Esophagus squamous epithelium (tissue), 5 donors: ENCODE measurements at regions not wholly inside any gene's neighbourhood (a gene's known extent, or its start where the extent isn't known, plus 50 kb on each side); places are given as distances from the start of the nearest gene placed in this dataset.

Experiments used
- DNase-seq: peaks from one replicate; lab custom pipeline; 2025; lab: John Stamatoyannopoulos, UW
- H3K27ac ChIP-seq, 4 donors: fragments of 200-600 bp; sonication (generic); one replicate each; pipeline ENCODE4 v1.5.1; 2016 to 2019; ENCODE audit warnings: mild to moderate bottlenecking in 1 of 4
- H3K27me3 ChIP-seq, 4 donors: fragments of 200-600 bp; sonication (generic); 1 replicate in 3 of 4; 2 replicates in 1 of 4; pipeline versions ENCODE4 v1.5.1 to v1.6.0; 2017 to 2021; ENCODE audit warnings: antibody characterized with exemption in 1 of 4
- H3K36me3 ChIP-seq, 3 donors: fragments of 200-600 bp; sonication (generic); one replicate each; pipeline ENCODE4 v1.5.1; 2016 to 2019
- H3K4me1 ChIP-seq, 3 donors: fragments of 200-600 bp; sonication (generic); one replicate each; pipeline ENCODE4 v1.5.1; 2017 to 2019
- H3K4me3 ChIP-seq, 4 donors: fragments of 200-600 bp; sonication (generic); 1 replicate in 3 of 4; 2 replicates in 1 of 4; pipeline ENCODE4 v1.5.1; 2016 to 2019; ENCODE audit warnings: mild to moderate bottlenecking in 2 of 4, moderate library complexity in 1 of 4
- H3K9me3 ChIP-seq, 3 donors: fragments of 200-600 bp; sonication (generic); one replicate each; pipeline ENCODE4 v1.5.1; 2016 to 2019
- POLR2A ChIP-seq, 4 donors: fragments of 450-650 bp; IDR thresholded peaks; one replicate each; pipeline ENCODE4 v1.6.1; 2017; ENCODE audit warnings: antibody characterized with exemption in 4 of 4, mild to moderate bottlenecking in 4 of 4, moderate library complexity in 3 of 4
- WGBS, 2 donors: methylation state at CpG; one replicate each; pipeline ENCODE4 v1.1.5; 2018; 5-methylcytosine and 5-hydroxymethylcytosine counted together
- intact Hi-C: fragments of 100-400 bp; cut with DNase I; formaldehyde crosslinking; loops from one replicate; pipeline ENCODE4 v1.15.0; 2022
- TF ChIP-seq, protein P1 (sequence below), 6 experiments: fragments of 450-650 bp in 4 of 6; fragments of 200-600 bp in 2 of 6; sonication (generic) in 2 of 6; IDR thresholded peaks; one replicate each; pipeline ENCODE4 v1.5.1; 2016 to 2019; ENCODE audit warnings: antibody characterized with exemption in 6 of 6, mild to moderate bottlenecking in 4 of 6, moderate library complexity in 4 of 6
- donor health status: DM: yes; HTN: yes; CAD: no.

DNA sequence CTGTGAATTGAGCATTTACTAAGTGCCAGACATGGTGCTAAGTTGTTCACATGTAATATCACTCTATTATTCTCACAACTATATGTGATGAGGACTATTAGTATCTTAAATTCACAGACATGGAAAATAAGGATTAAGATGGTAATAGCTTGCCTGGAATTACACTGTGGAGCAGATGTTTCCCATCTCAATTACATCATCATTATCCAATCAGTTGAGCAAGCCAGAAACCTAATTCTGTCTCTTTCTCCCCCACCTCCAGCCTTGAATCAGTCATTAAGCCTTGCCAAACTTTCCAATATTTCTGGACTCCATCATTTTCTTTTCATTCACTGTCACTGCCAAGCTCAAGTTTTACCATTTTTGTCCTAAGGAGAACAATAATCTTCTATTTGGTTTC, 287.8 kb upstream of the KITLG start:
- intact Hi-C loops = no loop called here
- Histone ChIP-seq H3K36me3 (no peaks in the 10 kb centered on the region), H3K27ac (no peak overlapping the region), H3K4me3 (no peak overlapping the region), H3K27me3 (no peaks in the 10 kb centered on the region), H3K4me1 (peaks cover 0 to 12% (median 4%) of the 10 kb centered on the region in 3 donors), H3K9me3 (no peaks in the 10 kb centered on the region)
- DNase-seq = no peak
- TF ChIP-seq, protein P1, sequence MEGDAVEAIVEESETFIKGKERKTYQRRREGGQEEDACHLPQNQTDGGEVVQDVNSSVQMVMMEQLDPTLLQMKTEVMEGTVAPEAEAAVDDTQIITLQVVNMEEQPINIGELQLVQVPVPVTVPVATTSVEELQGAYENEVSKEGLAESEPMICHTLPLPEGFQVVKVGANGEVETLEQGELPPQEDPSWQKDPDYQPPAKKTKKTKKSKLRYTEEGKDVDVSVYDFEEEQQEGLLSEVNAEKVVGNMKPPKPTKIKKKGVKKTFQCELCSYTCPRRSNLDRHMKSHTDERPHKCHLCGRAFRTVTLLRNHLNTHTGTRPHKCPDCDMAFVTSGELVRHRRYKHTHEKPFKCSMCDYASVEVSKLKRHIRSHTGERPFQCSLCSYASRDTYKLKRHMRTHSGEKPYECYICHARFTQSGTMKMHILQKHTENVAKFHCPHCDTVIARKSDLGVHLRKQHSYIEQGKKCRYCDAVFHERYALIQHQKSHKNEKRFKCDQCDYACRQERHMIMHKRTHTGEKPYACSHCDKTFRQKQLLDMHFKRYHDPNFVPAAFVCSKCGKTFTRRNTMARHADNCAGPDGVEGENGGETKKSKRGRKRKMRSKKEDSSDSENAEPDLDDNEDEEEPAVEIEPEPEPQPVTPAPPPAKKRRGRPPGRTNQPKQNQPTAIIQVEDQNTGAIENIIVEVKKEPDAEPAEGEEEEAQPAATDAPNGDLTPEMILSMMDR (IDR thresholded peaks at IDR 0.05) = no peak
- TF ChIP-seq POLR2A (IDR thresholded peaks at IDR 0.05) = no peak

DNA sequence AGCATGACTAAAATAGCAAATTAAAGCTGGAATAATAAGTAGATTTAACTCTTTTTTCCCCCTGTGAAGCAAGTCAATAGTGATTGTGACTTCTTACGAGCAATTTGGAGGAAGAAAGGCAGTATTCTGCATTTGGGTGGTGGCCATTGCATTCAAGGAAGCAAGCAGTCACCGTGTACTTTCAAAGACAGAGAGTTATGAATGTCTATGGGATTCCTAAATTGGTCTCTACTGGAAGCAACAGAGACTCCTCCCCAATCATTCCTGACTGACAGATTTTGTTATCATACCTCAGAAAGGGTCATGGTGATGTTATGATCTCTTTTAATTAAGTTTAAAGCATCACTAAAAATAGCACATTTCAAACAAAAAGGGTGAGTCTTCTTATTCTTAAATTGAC, 287.2 kb upstream of the KITLG start:
- Histone ChIP-seq H3K4me3 (no peak overlapping the region), H3K27me3 (no peaks in the 10 kb centered on the region), H3K9me3 (no peaks in the 10 kb centered on the region), H3K36me3 (no peaks in the 10 kb centered on the region), H3K4me1 (peaks cover 0 to 12% (median 4%) of the 10 kb centered on the region in 3 donors), H3K27ac (no peak overlapping the region)
- intact Hi-C loops = no loop called here
- no peak for DNase-seq
- TF ChIP-seq POLR2A (IDR thresholded peaks at IDR 0.05) = no peak
- TF ChIP-seq, protein P1 (IDR thresholded peaks at IDR 0.05) = no peak
- WGBS, 2 donors = 57 to 75% methylated on average over 2 of the region's 2 CpGs

DNA sequence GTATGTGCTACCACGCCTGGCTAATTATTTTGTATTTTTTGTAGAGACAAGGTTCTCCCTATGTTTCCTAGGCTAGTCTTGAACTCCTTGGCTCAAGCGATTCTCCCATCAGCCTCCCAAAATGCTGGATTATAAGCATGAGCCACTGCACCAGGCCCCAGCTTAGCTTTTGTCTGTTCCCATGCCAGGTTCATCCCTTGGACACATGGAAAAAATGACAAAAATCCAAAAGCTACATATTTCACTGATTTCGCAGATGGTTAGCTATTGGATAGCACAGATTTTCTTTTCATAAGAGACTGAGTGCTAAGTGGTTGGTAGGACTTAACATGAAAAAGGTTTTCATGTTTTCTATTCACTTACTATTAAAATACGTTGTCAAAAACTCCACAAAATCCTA, 286.6 kb upstream of the KITLG start:
- no peak overlapping the region for H3K27ac ChIP-seq
- intact Hi-C loops = no loop called here
- H3K9me3 ChIP-seq = no peaks in the 10 kb centered on the region
- no peak for DNase-seq
- 84 to 88% methylated on average over 4 of the region's 4 CpGs for WGBS, 2 donors
- no peaks in the 10 kb centered on the region for H3K27me3 ChIP-seq
- peaks cover 0 to 12% (median 4%) of the 10 kb centered on the region in 3 donors for H3K4me1 ChIP-seq
- no peaks in the 10 kb centered on the region for H3K36me3 ChIP-seq
- no peak overlapping the region for H3K4me3 ChIP-seq
- no peak for TF ChIP-seq POLR2A (IDR thresholded peaks at IDR 0.05)
- TF ChIP-seq, protein P1 (IDR thresholded peaks at IDR 0.05) = no peak

DNA sequence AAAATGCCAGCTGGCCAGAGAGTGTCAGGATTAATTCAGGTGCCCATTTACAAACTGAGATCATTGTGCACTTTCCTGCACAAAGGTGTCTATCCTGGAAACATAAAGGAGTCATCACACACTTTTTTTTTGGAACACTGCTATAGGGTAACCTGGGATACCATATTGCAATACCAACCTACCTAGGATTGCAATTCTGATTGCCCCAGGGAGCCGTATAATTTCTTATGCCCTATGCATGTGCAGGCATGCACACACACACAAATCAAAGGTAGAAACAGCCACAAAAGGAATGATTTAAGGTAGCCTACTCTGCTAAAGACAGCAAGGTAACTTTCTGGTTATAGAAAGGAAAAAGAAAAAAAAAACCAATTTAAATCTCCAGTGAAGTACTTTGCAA, 285.3 kb upstream of the KITLG start:
- H3K4me3 ChIP-seq = no peak overlapping the region
- H3K36me3 ChIP-seq = no peaks in the 10 kb centered on the region
- 20 to 42% methylated on average over 1 of the region's 1 CpG for WGBS, 2 donors
- TF ChIP-seq, protein P1 (IDR thresholded peaks at IDR 0.05) = no peak
- no peak for TF ChIP-seq POLR2A (IDR thresholded peaks at IDR 0.05)
- H3K27me3 ChIP-seq = no peaks in the 10 kb centered on the region
- H3K9me3 ChIP-seq = no peaks in the 10 kb centered on the region
- no peak overlapping the region for H3K27ac ChIP-seq
- H3K4me1 ChIP-seq = peaks cover 0 to 12% (median 4%) of the 10 kb centered on the region in 3 donors
- intact Hi-C loops = no loop called here
- DNase-seq = no peak

DNA sequence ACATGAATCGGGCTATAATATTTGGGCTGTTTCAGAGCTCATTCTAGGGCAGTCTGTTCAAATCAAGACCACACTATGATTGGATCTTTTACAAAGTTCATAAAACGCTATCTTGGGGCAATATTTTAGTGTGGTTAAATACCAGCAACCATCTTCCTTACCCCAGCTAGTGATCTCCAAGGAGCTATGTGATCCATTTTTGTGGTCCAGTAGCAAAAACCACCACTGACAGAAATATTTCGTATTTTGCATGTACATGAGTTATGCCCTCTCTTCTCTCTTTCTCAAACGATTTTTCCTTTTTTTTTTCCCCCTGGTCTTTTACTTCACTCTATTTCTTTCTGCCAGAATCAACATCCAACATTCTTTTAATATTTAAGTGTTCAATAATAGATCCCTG, 280.6 kb upstream of the KITLG start:
- peaks cover 0 to 5% (median 4%) of the 10 kb centered on the region in 3 donors for H3K4me1 ChIP-seq
- H3K4me3 ChIP-seq = no peak overlapping the region
- no peak for TF ChIP-seq POLR2A (IDR thresholded peaks at IDR 0.05)
- TF ChIP-seq, protein P1 (IDR thresholded peaks at IDR 0.05) = no peak
- WGBS, 2 donors = 77 to 78% methylated on average over 4 of the region's 4 CpGs
- H3K36me3 ChIP-seq = no peaks in the 10 kb centered on the region
- no peaks in the 10 kb centered on the region for H3K9me3 ChIP-seq
- no peak overlapping the region for H3K27ac ChIP-seq
- DNase-seq = no peak
- no peaks in the 10 kb centered on the region for H3K27me3 ChIP-seq
- intact Hi-C loops = no loop called here
